SU-DHL-6 (cell line): ENCODE measurements at regions not wholly inside any gene's neighbourhood (a gene's known extent, or its start where the extent isn't known, plus 50 kb on each side); places are given as distances from the start of the nearest gene placed in this dataset.

Source experiments
- EZH2phosphoT487 ChIP-seq: fragments of 200-600 bp; sonication (generic), shearing (Covaris generic); conservative IDR thresholded peaks from 2 replicates; pipeline ENCODE4 v1.6.1; 2018; ENCODE audit warnings: mild to moderate bottlenecking, antibody characterized with exemption, low read length, moderate library complexity, mixed read lengths
- TF ChIP-seq, protein P1 (sequence below): fragments of 200-600 bp; sonication (generic); IDR thresholded peaks from one replicate; pipeline ENCODE4 v1.5.1; 2017; ENCODE audit warnings: antibody characterized with exemption, mild to moderate bottlenecking, low read length, moderate library complexity; ENCODE audit not compliant: insufficient read depth, poor library complexity, severe bottlenecking

DNA sequence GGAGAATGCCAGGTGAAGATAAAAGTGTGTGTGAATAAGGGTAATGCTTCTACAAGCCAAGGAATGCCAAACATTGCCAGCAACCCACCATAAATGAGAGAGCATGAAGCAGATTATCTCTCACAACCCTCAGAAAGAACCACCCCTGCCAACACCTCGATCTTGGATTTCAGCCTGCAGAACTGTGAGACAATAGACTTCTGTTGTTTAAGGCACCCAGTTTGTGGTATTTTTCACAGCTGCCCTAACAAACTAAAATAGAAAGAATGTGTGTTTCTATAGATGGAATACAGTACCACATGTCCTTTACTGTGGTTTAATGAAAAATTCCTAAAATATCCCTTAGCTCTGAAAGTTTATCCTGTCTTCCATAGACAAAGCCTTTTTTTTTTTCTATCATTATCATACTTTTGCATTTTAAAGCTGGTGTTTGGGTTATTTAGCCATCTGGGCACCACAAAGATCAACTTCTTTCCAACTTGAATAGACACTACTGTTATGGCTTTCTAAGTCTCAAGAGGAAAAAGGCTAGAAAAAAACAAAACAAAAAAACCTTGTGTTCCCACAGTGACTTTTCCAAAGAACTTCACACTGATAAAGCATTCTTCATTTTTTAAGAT lies 505.6 kb downstream of the KCTD12 start:
- TF ChIP-seq, protein P1, sequence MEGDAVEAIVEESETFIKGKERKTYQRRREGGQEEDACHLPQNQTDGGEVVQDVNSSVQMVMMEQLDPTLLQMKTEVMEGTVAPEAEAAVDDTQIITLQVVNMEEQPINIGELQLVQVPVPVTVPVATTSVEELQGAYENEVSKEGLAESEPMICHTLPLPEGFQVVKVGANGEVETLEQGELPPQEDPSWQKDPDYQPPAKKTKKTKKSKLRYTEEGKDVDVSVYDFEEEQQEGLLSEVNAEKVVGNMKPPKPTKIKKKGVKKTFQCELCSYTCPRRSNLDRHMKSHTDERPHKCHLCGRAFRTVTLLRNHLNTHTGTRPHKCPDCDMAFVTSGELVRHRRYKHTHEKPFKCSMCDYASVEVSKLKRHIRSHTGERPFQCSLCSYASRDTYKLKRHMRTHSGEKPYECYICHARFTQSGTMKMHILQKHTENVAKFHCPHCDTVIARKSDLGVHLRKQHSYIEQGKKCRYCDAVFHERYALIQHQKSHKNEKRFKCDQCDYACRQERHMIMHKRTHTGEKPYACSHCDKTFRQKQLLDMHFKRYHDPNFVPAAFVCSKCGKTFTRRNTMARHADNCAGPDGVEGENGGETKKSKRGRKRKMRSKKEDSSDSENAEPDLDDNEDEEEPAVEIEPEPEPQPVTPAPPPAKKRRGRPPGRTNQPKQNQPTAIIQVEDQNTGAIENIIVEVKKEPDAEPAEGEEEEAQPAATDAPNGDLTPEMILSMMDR, result no peak
- no peak for TF ChIP-seq EZH2phosphoT487
